Neutrophil (primary cell): ENCODE measurements at regions not wholly inside any gene's neighbourhood (a gene's known extent, or its start where the extent isn't known, plus 50 kb on each side); places are given as distances from the start of the nearest gene placed in this dataset.

Experiments
- H3K27ac ChIP-seq: fragments of 200-600 bp; sonication (generic); 2 replicates; pipeline ENCODE4 v1.5.1; 2016; ENCODE audit warnings: mild to moderate bottlenecking, moderate library complexity
- H3K27me3 ChIP-seq: fragments of 200-600 bp; sonication (generic); 2 replicates; pipeline ENCODE4 v1.6.0; 2016; ENCODE audit warnings: mild to moderate bottlenecking
- H3K36me3 ChIP-seq: fragments of 200-600 bp; sonication (generic); 2 replicates; pipeline ENCODE4 v1.5.1; 2017
- H3K4me1 ChIP-seq, 2 experiments: fragments of 200-600 bp in 1 of 2; sonication (generic) in 1 of 2; 1 replicate in 1 of 2; 2 replicates in 1 of 2; pipeline versions ENCODE4 v1.5.1 to v1.6.1; 2013 to 2016; ENCODE audit warnings: low read depth in 1 of 2, low read length in 1 of 2, mild to moderate bottlenecking in 1 of 2, moderate library complexity in 1 of 2; ENCODE audit not compliant: control insufficient read depth in 1 of 2, insufficient read depth in 1 of 2
- H3K4me3 ChIP-seq, 2 experiments: fragments of 200-600 bp in 1 of 2; sonication (generic) in 1 of 2; 1 replicate in 1 of 2; 2 replicates in 1 of 2; pipeline ENCODE4 v1.5.1; 2013 to 2016; ENCODE audit warnings: low read depth in 1 of 2, low read length in 1 of 2, mild to moderate bottlenecking in 1 of 2, moderate library complexity in 1 of 2
- H3K9me3 ChIP-seq: fragments of 200-600 bp; sonication (generic); 2 replicates; pipeline ENCODE4 v1.5.1; 2016
- CTCF ChIP-seq: fragments of 200-600 bp; sonication (generic); IDR thresholded peaks from 2 replicates; pipeline ENCODE4 v1.5.1; 2016; ENCODE audit warnings: antibody characterized with exemption

GRCh38 chr11:11756718-11757117, 85.1 kb upstream of the USP47 start:
- Histone ChIP-seq H3K36me3 (no peaks in the 10 kb centered on the region), H3K4me3 (no peak overlapping the region)

GRCh38 chr11:11755871-11756270, 85.9 kb upstream of the USP47 start:
- no peak overlapping the region for H3K27ac ChIP-seq
- no peaks in the 10 kb centered on the region for H3K9me3 ChIP-seq
- H3K27me3 ChIP-seq: peaks cover 6% of the 10 kb centered on the region
- no peaks in the 10 kb centered on the region for H3K36me3 ChIP-seq
- no peak for TF ChIP-seq CTCF
- no peak overlapping the region for H3K4me3 ChIP-seq
- H3K4me1 ChIP-seq: no peaks in the 10 kb centered on the region

More at GRCh38 chr11:11756718-11757117, 85.1 kb upstream of the USP47 start:
- no peak overlapping the region for H3K27ac ChIP-seq
- no peak for TF ChIP-seq CTCF
- no peaks in the 10 kb centered on the region for H3K9me3 ChIP-seq
- H3K4me1 ChIP-seq: no peaks in the 10 kb centered on the region
- peaks cover 10% of the 10 kb centered on the region for H3K27me3 ChIP-seq

- TF ChIP-seq CTCF: no peak
- H3K36me3 ChIP-seq: no peaks in the 10 kb centered on the region
These were observed 89.1 kb upstream of the USP47 start for GRCh38 chr11:11752679-11753078.

GRCh38 chr11:11750017-11750878, 91.5 kb upstream of the USP47 start:
- Histone ChIP-seq H3K4me1 (no peaks in the 10 kb centered on the region), H3K4me3 (no peak overlapping the region), H3K36me3 (no peaks in the 10 kb centered on the region), H3K27me3 (peaks cover 6% of the 10 kb centered on the region), H3K27ac (no peak overlapping the region), H3K9me3 (no peaks in the 10 kb centered on the region)
- TF ChIP-seq CTCF: no peak

More at GRCh38 chr11:11752679-11753078, 89.1 kb upstream of the USP47 start:
- Histone ChIP-seq H3K27me3 (peaks cover 6% of the 10 kb centered on the region), H3K4me3 (no peak overlapping the region), H3K4me1 (no peaks in the 10 kb centered on the region), H3K9me3 (no peaks in the 10 kb centered on the region), H3K27ac (no peak overlapping the region)

GRCh38 chr11:11748706-11749365, 92.9 kb upstream of the USP47 start:
- Histone ChIP-seq H3K4me3 (no peak overlapping the region), H3K4me1 (no peaks in the 10 kb centered on the region), H3K9me3 (no peaks in the 10 kb centered on the region), H3K27ac (no peak overlapping the region), H3K36me3 (no peaks in the 10 kb centered on the region), H3K27me3 (peaks cover 6% of the 10 kb centered on the region)
- no peak for TF ChIP-seq CTCF
